HCT116 (cell line): ENCODE measurements at regions not wholly inside any gene's neighbourhood (a gene's known extent, or its start where the extent isn't known, plus 50 kb on each side); places are given as distances from the start of the nearest gene placed in this dataset.

Experiments
- ATAC-seq: fragments of 200-7000 bp; cut with Tn5 transposase; 2 replicates; pipeline ENCODE4 v1.9.1; 2020; ENCODE audit warnings: mild to moderate bottlenecking, moderate library complexity
- BruUV-seq: library from RNA; stranded (reverse); fragments of 400-500 nt; replicated peaks from 2 replicates; lab custom pipeline; 2021; lab: Mats Ljungman, UMichigan
- CTCF ChIA-PET: fragments of 300-600 bp; sonication (Branson Sonifier 250); formaldehyde crosslinking; loops from one replicate; lab custom pipeline; 2021; ENCODE audit warnings: antibody characterized with exemption; lab: Charles Lee
- POLR2A ChIA-PET: fragments of 300-600, 350-600 bp; sonication (Branson Sonifier 250); formaldehyde crosslinking; loops from one replicate; lab custom pipeline; 2021; ENCODE audit warnings: antibody characterized with exemption; lab: Charles Lee
- RAD21 ChIA-PET, 2 experiments: fragments of 300-600 bp; sonication (Branson Sonifier 250); formaldehyde crosslinking; loops; one replicate each; lab custom pipeline; 2023; ENCODE audit warnings: low total read pairs in 2 of 2; ENCODE audit not compliant: uncharacterized antibody in 2 of 2, unreplicated experiment in 2 of 2, low non-redundant PET in 1 of 2; lab: Charles Lee
- DNase-seq: peaks from one replicate; pipeline ENCODE4 v3.0.0-alpha.2; 2010; ENCODE audit warnings: low read depth, low spot score
- H2AFZ ChIP-seq: fragments of 200-600 bp; shearing (Covaris generic), sonication (generic); 2 replicates; pipeline ENCODE4 v1.6.1; 2017; ENCODE audit warnings: low read depth, mixed run types, mixed read lengths, antibody characterized with exemption, low read length; ENCODE audit not compliant: poor library complexity, severe bottlenecking
- H3K27ac ChIP-seq: 2 replicates; pipeline ENCODE4 v1.5.1; 2012; ENCODE audit warnings: low read depth, low read length
- H3K27me3 ChIP-seq: fragments of 200-600 bp; sonication (generic); 2 replicates; pipeline ENCODE4 v1.6.1; 2016; ENCODE audit warnings: mixed run types, low read length, mixed read lengths; ENCODE audit not compliant: insufficient read depth
- H3K36me3 ChIP-seq, 2 experiments: fragments of 200-500 bp in 1 of 2; fragments of 200-600 bp in 1 of 2; sonication (Bioruptor generic) in 1 of 2; sonication (generic) in 1 of 2; 2 replicates each; pipeline versions ENCODE4 v1.5.1 to v1.6.1; 2014 to 2016; ENCODE audit warnings: low read length in 2 of 2, inconsistent platforms in 1 of 2, mixed read lengths in 1 of 2, mixed run types in 1 of 2; ENCODE audit not compliant: insufficient read depth in 2 of 2, control insufficient read depth in 1 of 2
- H3K4me1 ChIP-seq, 2 experiments: fragments of 200-600 bp in 1 of 2; sonication (generic) in 1 of 2; 2 replicates each; pipeline versions ENCODE4 v1.5.1 to v1.6.1; 2012 to 2017; ENCODE audit warnings: low read length in 2 of 2, inconsistent platforms in 1 of 2, mild to moderate bottlenecking in 1 of 2, mixed read lengths in 1 of 2, mixed run types in 1 of 2, moderate library complexity in 1 of 2; ENCODE audit not compliant: insufficient read depth in 2 of 2, control insufficient read depth in 1 of 2
- H3K4me2 ChIP-seq: fragments of 200-600 bp; sonication (generic); 2 replicates; pipeline ENCODE4 v1.6.1; 2017; ENCODE audit warnings: mixed run types, low read length, mixed read lengths
- H3K4me3 ChIP-seq, 2 experiments: fragments of 200-600 bp in 1 of 2; sonication (generic) in 1 of 2; replicated peaks in 1 of 2; 2 replicates each; pipeline ENCODE4 v1.5.1; 2011 to 2016; ENCODE audit warnings: low read length in 2 of 2, control low read depth in 1 of 2, low read depth in 1 of 2, mild to moderate bottlenecking in 1 of 2, mixed read lengths in 1 of 2, mixed run types in 1 of 2
- H3K79me2 ChIP-seq: fragments of 200-600 bp; sonication (generic); 2 replicates; pipeline ENCODE4 v1.6.1; 2017; ENCODE audit warnings: mild to moderate bottlenecking, mixed run types, low read length, moderate library complexity, mixed read lengths; ENCODE audit not compliant: insufficient read depth
- H3K9ac ChIP-seq: fragments of 200-600 bp; sonication (generic); 2 replicates; pipeline ENCODE4 v1.6.1; 2016; ENCODE audit warnings: low read length, mixed read lengths
- H3K9me2 ChIP-seq: fragments of 200-600 bp; sonication (generic), shearing (Covaris generic); 2 replicates; pipeline ENCODE4 v1.6.1; 2017; ENCODE audit warnings: mixed run types, mild to moderate bottlenecking, moderate library complexity; ENCODE audit not compliant: insufficient read depth
- H3K9me3 ChIP-seq, 2 experiments: fragments of 200-500 bp in 1 of 2; fragments of 200-600 bp in 1 of 2; sonication (Bioruptor generic) in 1 of 2; sonication (generic) in 1 of 2; 2 replicates each; pipeline ENCODE4 v1.6.1; 2014 to 2017; ENCODE audit warnings: low read length in 2 of 2, mixed read lengths in 2 of 2, inconsistent platforms in 1 of 2, low read depth in 1 of 2, mild to moderate bottlenecking in 1 of 2, mixed run types in 1 of 2, moderate library complexity in 1 of 2; ENCODE audit not compliant: control insufficient read depth in 1 of 2, insufficient read depth in 1 of 2
- H4K20me1 ChIP-seq: fragments of 200-600 bp; sonication (generic), shearing (Covaris generic); 2 replicates; pipeline ENCODE4 v1.6.1; 2017; ENCODE audit warnings: mixed run types, mild to moderate bottlenecking, moderate library complexity; ENCODE audit not compliant: insufficient read depth
- CEBPB ChIP-seq: IDR thresholded peaks from 2 replicates; pipeline ENCODE4 v1.6.1; 2012; ENCODE audit warnings: low read depth
- ELF1 ChIP-seq: IDR thresholded peaks from 2 replicates; pipeline ENCODE4 v1.6.1; 2012; ENCODE audit warnings: low read depth, borderline replicate concordance
- EZH2phosphoT487 ChIP-seq: fragments of 200-600 bp; IDR thresholded peaks from 2 replicates; pipeline ENCODE4 v1.6.1; 2018; ENCODE audit warnings: antibody characterized with exemption, borderline replicate concordance
- POLR2AphosphoS5 ChIP-seq: IDR thresholded peaks from 2 replicates; pipeline ENCODE4 v1.6.1; 2011; ENCODE audit warnings: mild to moderate bottlenecking, low read depth, low read length, moderate library complexity
- RAD21 ChIP-seq: IDR thresholded peaks from 2 replicates; pipeline ENCODE4 v1.6.1; 2012; ENCODE audit warnings: low read depth, mild to moderate bottlenecking
- REST ChIP-seq: IDR thresholded peaks from 2 replicates; pipeline ENCODE4 v1.6.1; 2012; ENCODE audit warnings: low read depth
- SIN3A ChIP-seq: IDR thresholded peaks from 2 replicates; pipeline ENCODE4 v1.6.1; 2012; ENCODE audit warnings: low read depth
- intact Hi-C: fragments of 100-400 bp; cut with micrococcal nuclease; formaldehyde crosslinking; loops from 2 replicates; pipeline ENCODE4 v1.10.0; 2022
- TF ChIP-seq, protein P1 (sequence below): IDR thresholded peaks from 2 replicates; pipeline ENCODE4 v1.6.1; 2011; ENCODE audit warnings: mild to moderate bottlenecking, low read length, moderate library complexity; ENCODE audit not compliant: insufficient replicate concordance; ENCODE audit errors: extremely low read depth

DNA sequence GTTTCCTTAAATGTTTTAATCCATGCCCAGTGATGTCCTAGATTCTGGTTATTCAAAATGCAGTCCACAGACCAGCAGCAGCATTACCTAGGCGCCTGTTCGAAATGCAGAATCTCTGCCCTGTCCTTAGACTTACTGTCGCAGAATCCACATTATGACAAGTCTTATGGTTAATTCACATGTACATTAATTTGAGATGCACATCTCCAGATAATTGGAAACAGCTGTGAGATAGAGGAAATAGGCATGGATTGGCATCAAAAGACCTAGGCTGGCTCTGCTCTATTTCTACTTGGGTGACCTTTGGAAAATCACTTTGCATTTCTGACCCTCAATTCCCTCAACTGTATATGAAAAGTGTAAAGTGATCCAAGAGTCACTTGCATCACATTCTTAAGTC, 700.7 kb downstream of the DIAPH3 start:
- no peak overlapping the region for H3K4me3 ChIP-seq
- no peak overlapping the region for H3K27ac ChIP-seq
- no peaks in the 10 kb centered on the region for H3K4me1 ChIP-seq
- H3K36me3 ChIP-seq, result no peaks in the 10 kb centered on the region
- no peak for DNase-seq
- no peaks in the 10 kb centered on the region for H3K9me2 ChIP-seq
- H3K9ac ChIP-seq, result no peak overlapping the region
- intact Hi-C loops, result no loop called here
- ChIA-PET CTCF (no interaction called here), POLR2A (no interaction called here), RAD21 (no interaction called here)
- ATAC-seq, result no peak
- BruUV-seq, result no TSS peak
- TF ChIP-seq RAD21 (no peak), ELF1 (no peak), POLR2AphosphoS5 (no peak), SIN3A (no peak), REST (no peak), EZH2phosphoT487 (no peak), CEBPB (no peak)
- TF ChIP-seq, protein P1, sequence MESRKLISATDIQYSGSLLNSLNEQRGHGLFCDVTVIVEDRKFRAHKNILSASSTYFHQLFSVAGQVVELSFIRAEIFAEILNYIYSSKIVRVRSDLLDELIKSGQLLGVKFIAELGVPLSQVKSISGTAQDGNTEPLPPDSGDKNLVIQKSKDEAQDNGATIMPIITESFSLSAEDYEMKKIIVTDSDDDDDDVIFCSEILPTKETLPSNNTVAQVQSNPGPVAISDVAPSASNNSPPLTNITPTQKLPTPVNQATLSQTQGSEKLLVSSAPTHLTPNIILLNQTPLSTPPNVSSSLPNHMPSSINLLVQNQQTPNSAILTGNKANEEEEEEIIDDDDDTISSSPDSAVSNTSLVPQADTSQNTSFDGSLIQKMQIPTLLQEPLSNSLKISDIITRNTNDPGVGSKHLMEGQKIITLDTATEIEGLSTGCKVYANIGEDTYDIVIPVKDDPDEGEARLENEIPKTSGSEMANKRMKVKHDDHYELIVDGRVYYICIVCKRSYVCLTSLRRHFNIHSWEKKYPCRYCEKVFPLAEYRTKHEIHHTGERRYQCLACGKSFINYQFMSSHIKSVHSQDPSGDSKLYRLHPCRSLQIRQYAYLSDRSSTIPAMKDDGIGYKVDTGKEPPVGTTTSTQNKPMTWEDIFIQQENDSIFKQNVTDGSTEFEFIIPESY, result no peak
- peaks cover 9% of the 10 kb centered on the region for H3K27me3 ChIP-seq
- H3K79me2 ChIP-seq, result no peaks in the 10 kb centered on the region
- no peaks in the 10 kb centered on the region for H4K20me1 ChIP-seq
- no peak overlapping the region for H3K4me2 ChIP-seq
- H3K9me3 ChIP-seq, result no peaks in the 10 kb centered on the region
- H2AFZ ChIP-seq, result no peak overlapping the region
